ENCODE measurements at regions not wholly inside any gene's neighbourhood (a gene's known extent, or its start where the extent isn't known, plus 50 kb on each side); places are given as distances from the start of the nearest gene placed in this dataset.

DNA sequence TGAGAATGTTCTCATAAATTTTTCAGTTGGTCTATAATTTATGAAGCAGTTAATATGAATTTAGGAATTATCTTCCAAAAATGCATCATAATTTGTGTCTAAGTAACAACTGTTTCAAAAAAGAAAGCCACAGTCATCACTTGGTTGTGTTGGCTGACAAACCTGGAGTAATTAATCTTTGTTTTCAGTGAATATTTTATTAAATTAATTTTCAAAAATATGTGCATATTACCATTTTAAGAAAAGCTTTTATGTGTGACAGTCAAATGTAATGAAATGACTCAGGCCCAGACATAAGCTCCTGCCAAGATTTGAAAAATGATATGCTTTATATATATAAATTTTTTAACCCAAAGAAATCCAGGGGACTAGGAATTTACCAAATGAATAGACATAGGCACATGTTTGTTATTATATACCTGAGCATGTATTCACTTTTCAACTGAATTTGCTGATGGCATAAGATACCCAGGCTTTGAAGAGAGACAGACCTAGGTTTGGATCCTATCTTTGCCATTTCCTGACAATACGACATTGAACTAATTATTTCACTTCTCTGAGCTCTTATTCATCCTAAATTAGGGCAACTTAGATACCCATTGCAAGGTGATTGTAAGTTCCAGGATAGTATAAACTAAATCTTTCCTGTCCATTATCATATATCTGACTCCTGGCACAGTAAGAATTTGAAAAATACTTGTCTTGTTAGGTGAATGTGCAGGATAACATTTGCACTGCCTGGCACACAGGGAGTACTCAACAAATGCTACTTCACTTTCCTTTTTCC is 729.5 kb upstream of the ADGRL2 start:
- no peak overlapping the region for H2AFZ ChIP-seq (ENCODE audit: low read length)
- no peaks in the 10 kb centered on the region for H3K36me3 ChIP-seq (ENCODE audit: control insufficient read depth in 2 of 4, insufficient read depth in 4 of 4, low read length in 3 of 4)
- no peak overlapping the region for H2BK120ac ChIP-seq (replicated peaks; ENCODE audit: low read depth, low read length)
- peaks cover 0 to 6% (median 1%) of the 10 kb centered on the region in 4 experiments; a peak in 2 of 7 replicates for H3K4me1 ChIP-seq (replicated peaks in 1 of 4; ENCODE audit: control insufficient read depth in 3 of 4, insufficient read depth in 4 of 4, low read length in 3 of 4)
- no peak overlapping the region for H4K8ac ChIP-seq (ENCODE audit: extremely low read depth, insufficient read depth, low read length)
- H2AK5ac ChIP-seq (ENCODE audit: low read depth, low read length): no peak overlapping the region
- no peak overlapping the region for H2BK12ac ChIP-seq (ENCODE audit: low read depth, low read length)
- ChIA-PET POLR2A (ENCODE audit: partially characterized antibody) (no interaction called here), CTCF (ENCODE audit: partially characterized antibody) (no interaction called here)
- H3K9ac ChIP-seq (replicated peaks in 1 of 4; ENCODE audit: extremely low read depth in 1 of 4, low read depth in 3 of 4, low read length in 3 of 4): no peak overlapping the region
- H3K4me2 ChIP-seq (ENCODE audit: insufficient read depth in 1 of 2, low read depth in 2 of 2, low read length in 2 of 2): no peak overlapping the region
- H3K14ac ChIP-seq (ENCODE audit: insufficient read length): no peak overlapping the region
- H3K4ac ChIP-seq (replicated peaks; ENCODE audit: insufficient read length, low read depth, low read length): no peak overlapping the region
- H3K56ac ChIP-seq (replicated peaks; ENCODE audit: insufficient read length, low read depth, low read length): no peak overlapping the region
- no peaks in the 10 kb centered on the region for H3K79me1 ChIP-seq (ENCODE audit: low read depth, low read length)
- FAIRE-seq (no peak), DNase-seq (ENCODE audit: low read depth in 1 of 2, low spot score in 2 of 2) (no peak)
- no peaks in the 10 kb centered on the region for H3K23me2 ChIP-seq (ENCODE audit: low read depth, low read length)
- H2BK5ac ChIP-seq (ENCODE audit: low read depth, low read length): no peak overlapping the region
- 89% methylated on average over 1 of the region's 1 CpG; no CpG with 5 or more reads in 1 of the 2 experiments for WGBS, 2 experiments (ENCODE audit: extremely low coverage in 1 of 2, insufficient coverage in 1 of 2, insufficient read length in 1 of 2, insufficient replicate concordance in 2 of 2, low coverage in 1 of 2, low lambda C conversion rate in 2 of 2, missing lambda C conversion rate in 1 of 2)
- H3K79me2 ChIP-seq (ENCODE audit: control insufficient read depth in 1 of 2, insufficient read depth in 2 of 2, low read length in 2 of 2): no peaks in the 10 kb centered on the region
- no peak overlapping the region for H2BK15ac ChIP-seq (ENCODE audit: low read length)
- H3K9me3 ChIP-seq (ENCODE audit: insufficient read depth in 2 of 2, low read depth in 1 of 2, low read length in 1 of 2): no peaks in the 10 kb centered on the region
- no peak overlapping the region for H3K18ac ChIP-seq (ENCODE audit: extremely low read depth, low read length)
- H3K27me3 ChIP-seq (replicated peaks in 1 of 4; ENCODE audit: control insufficient read depth in 3 of 4, extremely low read depth in 1 of 4, insufficient read depth in 3 of 4, low read length in 3 of 4): no peaks in the 10 kb centered on the region
- H4K5ac ChIP-seq (ENCODE audit: insufficient read length, low read depth, low read length): no peak overlapping the region
- H4K91ac ChIP-seq (replicated peaks; ENCODE audit: insufficient read length, low read length): no peak overlapping the region
- no peak overlapping the region for H3K27ac ChIP-seq (ENCODE audit: low read depth, low read length)
- no peak overlapping the region for H3K4me3 ChIP-seq (ENCODE audit: extremely low read depth in 1 of 4, insufficient read depth in 2 of 4, low read depth in 3 of 4, low read length in 4 of 4)
- no peaks in the 10 kb centered on the region for H4K20me1 ChIP-seq (replicated peaks in 1 of 2; ENCODE audit: control insufficient read depth in 1 of 2, insufficient read depth in 2 of 2, low read length in 2 of 2)
- H3K23ac ChIP-seq (ENCODE audit: insufficient read length): no peak overlapping the region
- H2BK20ac ChIP-seq (ENCODE audit: low read length): no peak overlapping the region
- TF ChIP-seq TEAD4 (IDR thresholded peaks at IDR 0.05; ENCODE audit: low read depth, low read length): no peak
- TF ChIP-seq SUZ12 (IDR thresholded peaks at IDR 0.05; ENCODE audit: low read length): no peak
- TF ChIP-seq TCF12 (IDR thresholded peaks at IDR 0.05; ENCODE audit: low read depth, low read length): no peak
- TF ChIP-seq, protein P1, sequence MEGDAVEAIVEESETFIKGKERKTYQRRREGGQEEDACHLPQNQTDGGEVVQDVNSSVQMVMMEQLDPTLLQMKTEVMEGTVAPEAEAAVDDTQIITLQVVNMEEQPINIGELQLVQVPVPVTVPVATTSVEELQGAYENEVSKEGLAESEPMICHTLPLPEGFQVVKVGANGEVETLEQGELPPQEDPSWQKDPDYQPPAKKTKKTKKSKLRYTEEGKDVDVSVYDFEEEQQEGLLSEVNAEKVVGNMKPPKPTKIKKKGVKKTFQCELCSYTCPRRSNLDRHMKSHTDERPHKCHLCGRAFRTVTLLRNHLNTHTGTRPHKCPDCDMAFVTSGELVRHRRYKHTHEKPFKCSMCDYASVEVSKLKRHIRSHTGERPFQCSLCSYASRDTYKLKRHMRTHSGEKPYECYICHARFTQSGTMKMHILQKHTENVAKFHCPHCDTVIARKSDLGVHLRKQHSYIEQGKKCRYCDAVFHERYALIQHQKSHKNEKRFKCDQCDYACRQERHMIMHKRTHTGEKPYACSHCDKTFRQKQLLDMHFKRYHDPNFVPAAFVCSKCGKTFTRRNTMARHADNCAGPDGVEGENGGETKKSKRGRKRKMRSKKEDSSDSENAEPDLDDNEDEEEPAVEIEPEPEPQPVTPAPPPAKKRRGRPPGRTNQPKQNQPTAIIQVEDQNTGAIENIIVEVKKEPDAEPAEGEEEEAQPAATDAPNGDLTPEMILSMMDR (IDR thresholded peaks at IDR 0.05; ENCODE audit: control extremely low read depth in 1 of 3, insufficient read depth in 1 of 3, low read depth in 1 of 3, low read length in 3 of 3): no peak
- no peak for TF ChIP-seq ZNF274 (IDR thresholded peaks at IDR 0.05; ENCODE audit: borderline replicate concordance, extremely low read depth, low read length)
- no peak for TF ChIP-seq CHD1 (IDR thresholded peaks at IDR 0.05; ENCODE audit: low read depth, low read length)
- TF ChIP-seq USF2 (IDR thresholded peaks at IDR 0.05; ENCODE audit: low read length): no peak
- no peak for TF ChIP-seq MAFK (IDR thresholded peaks at IDR 0.05; ENCODE audit: low read depth, low read length)
- no peak for TF ChIP-seq CREB1 (IDR thresholded peaks at IDR 0.05)
- no peak for TF ChIP-seq CBX5 (IDR thresholded peaks at IDR 0.05; ENCODE audit: low read depth, low read length)
- TF ChIP-seq YY1 (IDR thresholded peaks at IDR 0.05; ENCODE audit: low read depth, low read length): no peak

Measured in H1 (cell line).